HG03432 (cell line): ENCODE measurements at regions not wholly inside any gene's neighbourhood (a gene's known extent, or its start where the extent isn't known, plus 50 kb on each side); places are given as distances from the start of the nearest gene placed in this dataset.

Experiments
- ATAC-seq: cut with Tn5 transposase; IDR thresholded peaks from one replicate; pipeline ENCODE4 v1.9.1; 2021; ENCODE audit warnings: mild to moderate bottlenecking, moderate library complexity; ENCODE audit not compliant: unreplicated experiment

DNA sequence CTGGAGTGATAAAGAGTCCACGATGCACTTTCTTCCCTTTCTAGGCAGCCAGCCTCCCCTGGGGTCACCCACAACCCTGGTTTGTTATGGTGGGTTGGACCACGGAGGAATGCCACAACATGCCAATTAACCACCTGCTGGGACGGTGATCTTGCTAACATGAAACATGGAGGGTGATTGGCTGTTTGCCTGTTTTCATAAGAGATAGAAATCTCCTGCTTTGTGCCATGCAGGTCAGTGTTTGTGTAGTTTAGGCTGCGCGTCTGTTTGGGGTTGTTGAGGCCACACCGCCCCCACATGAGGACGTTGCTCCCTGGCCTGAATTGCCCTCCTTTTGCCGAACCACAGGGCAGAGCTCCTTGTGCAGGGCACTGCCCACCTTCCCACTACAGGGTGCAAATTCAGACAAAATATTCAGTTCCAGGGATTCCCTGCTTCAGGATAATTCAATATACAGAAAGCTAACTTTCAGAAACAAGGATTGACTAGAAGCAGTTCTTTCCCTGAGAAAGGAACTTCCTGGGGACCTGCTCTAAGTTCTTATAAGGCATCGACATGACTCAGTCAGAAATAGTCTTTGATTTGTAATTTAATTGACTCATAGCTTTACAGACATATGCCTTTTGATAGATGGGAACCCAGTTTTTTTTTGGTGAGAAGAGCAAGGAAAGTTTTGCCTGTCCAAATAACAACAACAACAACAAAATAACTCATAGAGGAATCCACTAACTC lies 427.6 kb downstream of the GADD45G start:
- ATAC-seq, result no peak

DNA sequence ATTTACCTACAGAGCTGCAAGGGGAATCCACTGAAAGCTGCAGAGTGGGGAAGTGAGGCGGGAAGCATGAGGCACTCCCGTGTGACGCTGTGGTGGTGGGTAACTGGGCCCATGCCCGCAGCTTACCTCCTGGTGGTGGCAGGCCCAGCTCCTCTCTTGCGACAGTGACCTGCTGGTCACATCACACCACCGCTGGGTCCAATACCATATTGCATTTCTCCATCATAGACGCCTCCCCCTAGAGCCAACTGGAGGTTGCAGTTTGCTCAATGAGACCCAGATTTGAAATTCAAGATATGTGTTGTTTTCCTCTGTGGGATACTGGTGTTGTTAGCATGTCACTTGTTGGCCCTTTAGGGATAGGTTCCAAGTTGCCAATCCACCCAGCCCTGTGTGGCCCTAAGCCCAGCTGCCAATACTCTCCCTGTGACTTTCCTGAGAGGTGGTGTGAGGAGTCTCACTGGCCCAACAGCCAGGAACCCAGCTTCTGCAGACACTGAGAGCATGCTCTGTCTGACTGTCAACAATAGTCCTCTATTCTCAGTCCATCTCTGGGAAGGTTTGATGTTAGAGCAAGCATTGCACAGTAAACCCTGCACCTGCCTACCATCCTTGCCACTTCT lies 428.3 kb downstream of the GADD45G start:
- ATAC-seq, result no peak

DNA sequence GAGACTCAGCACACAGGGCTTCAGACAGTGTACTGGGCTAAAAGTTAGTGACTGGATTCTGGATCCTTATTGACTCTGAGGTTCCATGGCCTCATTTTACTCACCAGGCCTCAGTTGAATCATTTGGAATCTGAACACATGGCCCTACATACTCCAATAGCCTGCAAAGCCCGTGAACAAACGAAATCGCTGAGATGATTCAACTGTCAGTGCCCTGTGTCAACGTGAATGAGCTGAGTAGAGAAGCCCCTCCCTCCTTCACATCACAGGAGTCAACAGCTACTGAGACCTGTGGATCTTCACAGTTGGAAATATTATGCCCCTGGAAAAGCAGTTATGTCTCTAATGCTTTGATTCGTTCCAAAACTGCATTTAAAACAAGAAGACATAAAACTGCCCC lies 429.3 kb downstream of the GADD45G start:
- ATAC-seq, result no peak

DNA sequence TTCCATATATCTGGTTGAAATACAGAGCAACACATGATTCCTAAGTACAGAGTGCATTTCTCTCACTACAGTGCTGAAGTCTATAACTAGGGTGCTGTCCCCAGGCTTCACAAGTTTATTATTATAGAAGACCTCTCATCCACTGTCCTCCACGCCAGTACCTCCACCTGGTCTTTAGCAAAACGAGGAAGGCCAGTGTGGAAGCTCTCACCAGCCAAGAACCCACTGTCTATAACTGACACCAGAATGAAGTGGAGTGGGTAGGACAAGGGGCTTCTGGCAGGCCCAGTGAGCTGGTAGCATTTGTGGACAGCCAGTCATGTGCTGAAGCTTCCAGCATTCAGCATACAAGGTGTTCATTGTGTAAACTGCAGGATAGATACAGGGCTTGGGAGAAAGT lies 430.7 kb downstream of the GADD45G start:
- no peak for ATAC-seq

DNA sequence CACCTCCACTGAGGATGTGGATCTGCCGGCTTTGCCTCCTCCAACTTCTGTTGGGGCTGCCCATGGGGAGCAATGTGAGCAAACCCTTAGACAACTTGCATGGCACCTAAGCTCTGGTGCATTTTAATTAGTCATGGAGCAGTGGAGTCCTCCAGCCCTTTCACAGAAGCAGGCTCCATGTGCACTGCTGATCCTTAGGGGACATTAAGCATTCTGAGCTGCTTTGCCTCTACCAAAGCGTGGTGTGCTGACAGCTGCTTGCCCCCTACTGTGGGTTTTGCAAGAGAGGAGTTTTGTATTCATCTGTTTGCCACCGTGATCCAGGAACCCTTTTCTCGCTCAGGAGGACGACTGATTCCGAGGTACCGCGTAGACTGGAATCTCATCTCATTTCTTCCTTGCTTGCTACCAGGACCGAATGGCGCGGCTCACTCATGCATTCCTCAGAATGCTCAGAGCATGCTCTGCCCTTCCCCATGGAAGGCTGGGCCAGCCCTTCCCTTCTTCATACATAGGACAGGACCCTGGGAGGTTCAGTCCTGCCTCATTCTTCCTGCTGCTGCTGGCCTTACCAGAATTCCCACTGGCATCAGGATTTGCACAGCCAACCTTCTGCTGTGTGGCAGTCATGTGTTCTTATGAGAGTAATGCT lies 432.5 kb downstream of the GADD45G start:
- ATAC-seq, result no peak

DNA sequence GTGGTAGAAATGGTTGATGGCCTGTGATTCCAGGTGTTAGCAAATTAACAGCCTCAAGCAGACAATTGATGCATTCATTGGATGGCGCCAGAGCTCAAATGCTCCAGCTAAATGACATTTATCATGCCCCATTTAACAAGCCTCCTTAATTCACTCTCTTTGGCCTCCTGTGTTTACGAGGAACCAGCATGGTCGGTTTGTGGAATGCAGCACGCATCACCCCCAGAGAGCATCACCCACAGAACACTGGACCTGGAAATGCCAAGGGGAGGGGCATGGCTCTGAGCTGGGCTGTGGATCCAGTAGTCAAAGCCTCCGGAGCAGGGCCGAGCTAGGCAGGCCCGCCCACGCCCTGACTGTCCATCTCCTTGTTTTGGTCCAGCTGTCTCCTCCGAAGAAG lies 434.0 kb downstream of the GADD45G start:
- ATAC-seq, result no peak

DNA sequence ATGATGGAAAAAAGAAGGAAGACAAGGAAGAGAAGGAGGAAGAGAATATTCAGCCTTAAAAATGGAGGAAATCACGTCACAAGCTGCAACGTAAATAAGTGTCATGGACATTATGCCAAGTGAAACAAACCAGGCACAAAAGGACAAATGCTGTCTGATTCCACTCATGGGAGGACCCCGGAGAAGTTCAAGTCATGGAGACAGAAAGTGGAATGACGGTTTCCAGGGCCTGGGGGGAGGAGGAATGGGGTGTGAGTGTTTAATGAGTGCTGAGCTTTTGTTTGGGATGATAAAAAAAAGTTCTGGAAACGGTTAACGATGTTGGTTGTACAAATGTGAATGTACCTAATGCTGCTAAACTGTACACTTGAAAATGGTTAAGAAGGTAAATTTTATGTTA lies 439.5 kb downstream of the GADD45G start:
- ATAC-seq, result no peak

DNA sequence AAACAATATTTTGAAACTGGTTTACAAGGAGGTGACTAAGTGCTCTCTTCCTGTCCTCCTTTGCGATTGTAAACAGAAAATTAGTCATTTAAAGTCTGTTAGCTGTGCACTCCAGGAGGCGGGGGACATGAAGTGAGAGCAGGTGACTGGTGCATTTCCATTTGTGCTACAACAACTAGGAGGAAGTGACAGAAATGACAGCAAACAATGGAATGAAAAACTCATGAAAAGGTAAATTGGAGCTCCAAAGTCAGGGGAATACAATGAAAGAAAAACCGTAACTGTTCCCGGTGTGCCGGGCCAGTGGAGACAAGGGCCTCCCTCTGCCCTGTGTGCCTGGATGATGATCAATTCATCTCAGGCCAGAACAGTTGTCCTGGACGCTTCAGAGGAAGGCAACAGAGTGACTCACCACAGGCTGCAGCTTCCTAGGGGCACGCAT lies 439.9 kb downstream of the GADD45G start:
- ATAC-seq, result no peak

DNA sequence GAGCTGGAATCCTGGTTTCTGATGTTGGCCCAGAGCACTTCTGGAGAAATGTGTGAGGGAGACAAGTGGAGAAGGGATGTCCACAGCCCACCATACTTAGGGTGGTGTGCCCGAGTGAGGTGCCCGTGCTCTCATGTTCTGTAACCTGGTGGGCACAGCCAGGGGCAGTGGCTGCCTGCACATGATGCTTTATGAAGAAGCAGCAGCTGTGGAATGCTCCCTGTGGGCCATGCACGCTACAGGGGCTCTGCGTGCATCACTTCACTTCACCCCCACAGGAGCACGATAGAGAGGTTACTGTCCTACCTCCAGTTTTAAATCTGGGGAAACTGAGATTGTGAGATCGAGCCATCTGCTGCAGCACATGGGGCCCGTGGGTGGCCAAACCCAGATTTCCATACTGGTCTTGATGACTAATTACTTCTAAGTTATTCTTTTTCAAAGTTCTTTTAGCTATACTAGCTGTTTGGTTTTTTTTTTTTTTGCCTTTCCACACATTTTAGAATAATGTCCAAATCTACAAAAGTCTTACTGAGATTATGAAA lies 441.6 kb downstream of the GADD45G start:
- ATAC-seq, result no peak

DNA sequence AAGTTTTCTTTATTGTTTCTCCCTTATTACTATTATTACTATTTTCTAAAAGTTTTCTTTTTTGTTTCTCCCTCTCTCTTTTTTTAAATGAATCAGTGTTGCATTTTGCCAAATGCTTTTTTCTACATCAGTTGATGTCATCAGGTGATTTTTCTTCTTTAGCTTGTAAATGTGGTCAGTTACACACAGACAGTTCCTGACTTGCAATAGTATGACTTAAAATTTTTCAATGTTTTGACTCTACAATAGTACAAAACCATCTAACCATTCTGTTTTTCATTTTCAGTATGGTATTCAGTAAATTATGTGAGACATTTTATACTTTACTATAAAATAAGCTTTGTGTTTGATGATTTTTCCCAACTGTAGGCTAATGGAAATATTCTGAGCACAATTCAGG lies 443.0 kb downstream of the GADD45G start:
- ATAC-seq, result no peak

DNA sequence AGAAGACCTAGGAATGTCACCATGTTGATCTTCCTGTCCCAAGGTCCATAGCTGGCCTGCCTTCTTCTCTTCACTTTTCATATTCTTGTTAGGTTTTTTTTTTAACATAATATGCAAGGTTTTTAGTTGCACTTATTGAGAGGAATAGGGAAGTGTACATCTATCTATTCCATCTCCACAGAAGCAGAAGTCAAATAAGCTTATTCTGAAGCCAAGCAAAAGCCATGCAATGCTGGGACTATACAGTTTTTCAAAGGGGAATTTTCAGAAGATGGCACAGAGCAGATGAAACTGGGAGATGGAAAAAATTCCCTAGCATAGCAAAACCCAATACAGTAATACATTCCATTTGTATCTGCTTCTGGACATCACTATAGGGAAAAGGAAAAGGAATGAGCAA lies 447.6 kb downstream of the GADD45G start:
- no peak for ATAC-seq

DNA sequence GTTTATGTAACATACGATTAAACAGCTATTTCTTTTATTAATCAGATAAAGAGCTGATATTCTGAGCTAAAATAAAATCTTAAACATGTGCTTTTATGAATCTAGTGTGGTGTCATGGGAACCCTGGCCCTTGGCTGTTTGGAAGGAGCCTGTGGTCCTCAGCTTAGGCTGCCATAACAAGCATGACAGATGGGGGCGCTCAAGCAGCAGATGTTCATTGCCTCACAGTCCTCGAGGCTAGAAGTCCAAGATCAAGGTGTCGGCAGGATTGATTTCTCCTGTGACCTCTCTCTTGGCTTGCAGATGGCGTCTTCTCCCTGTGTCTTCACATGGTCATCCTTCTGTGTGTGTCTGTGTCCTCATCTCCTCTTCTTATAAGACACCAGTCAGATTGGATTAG lies 448.2 kb downstream of the GADD45G start:
- no peak for ATAC-seq

DNA sequence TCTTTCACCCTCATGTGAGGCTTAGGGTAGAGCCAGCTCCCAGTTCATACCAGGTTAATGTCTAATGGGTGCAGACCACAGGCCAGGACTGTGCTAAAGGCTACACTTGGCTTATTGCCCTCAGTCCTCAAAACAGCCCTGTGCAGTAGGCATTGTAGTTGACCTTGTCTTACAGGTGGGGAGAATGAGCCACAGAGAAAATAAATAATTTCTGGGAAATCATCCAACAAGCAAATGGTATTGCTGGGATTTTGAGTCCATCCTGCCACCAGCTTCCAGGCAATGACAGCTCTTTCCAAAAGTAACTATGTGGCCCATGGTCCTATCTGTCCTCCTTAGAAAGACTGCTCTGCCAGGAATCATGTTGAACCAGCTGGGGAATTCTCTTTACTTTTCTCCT lies 450.0 kb downstream of the GADD45G start:
- ATAC-seq, result no peak

DNA sequence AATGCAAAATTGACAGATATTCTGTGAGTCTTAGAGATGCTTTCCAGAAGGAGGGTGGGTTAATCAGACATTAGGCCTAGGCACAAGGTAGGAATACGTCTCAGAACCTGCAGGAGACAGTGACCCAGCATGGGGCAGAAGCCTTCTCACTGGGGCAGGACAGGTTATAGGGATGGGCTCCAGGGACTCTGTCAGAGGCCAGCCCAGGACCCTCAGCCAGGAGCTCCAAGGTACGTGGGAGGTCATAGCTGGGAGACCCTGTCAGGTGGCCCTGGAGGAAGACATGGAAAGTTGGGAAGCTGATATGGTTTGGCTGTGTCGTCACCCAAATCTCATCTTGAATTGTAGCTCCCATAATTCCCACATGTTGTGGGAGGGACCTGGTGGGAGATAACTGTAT lies 450.4 kb downstream of the GADD45G start:
- ATAC-seq, result no peak

DNA sequence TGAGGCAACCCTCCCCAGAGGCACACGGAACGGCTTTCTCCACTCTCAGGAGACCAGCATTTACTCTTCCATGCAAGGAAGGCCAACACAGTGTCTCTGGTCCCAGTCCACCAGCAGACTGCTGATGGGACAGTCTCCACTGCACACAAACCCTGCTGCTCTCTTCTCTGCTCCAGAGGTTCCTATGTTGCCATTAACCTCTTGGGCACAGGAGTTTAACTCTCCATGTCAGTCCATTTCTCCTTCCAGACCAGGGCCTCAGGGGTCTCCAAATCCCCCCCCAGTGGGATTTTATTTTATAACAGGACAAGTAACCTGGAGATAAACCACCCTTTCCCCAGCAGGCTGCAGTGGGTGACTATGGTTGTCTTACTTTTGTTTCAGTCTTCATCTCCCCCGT lies 452.5 kb downstream of the GADD45G start:
- no peak for ATAC-seq

DNA sequence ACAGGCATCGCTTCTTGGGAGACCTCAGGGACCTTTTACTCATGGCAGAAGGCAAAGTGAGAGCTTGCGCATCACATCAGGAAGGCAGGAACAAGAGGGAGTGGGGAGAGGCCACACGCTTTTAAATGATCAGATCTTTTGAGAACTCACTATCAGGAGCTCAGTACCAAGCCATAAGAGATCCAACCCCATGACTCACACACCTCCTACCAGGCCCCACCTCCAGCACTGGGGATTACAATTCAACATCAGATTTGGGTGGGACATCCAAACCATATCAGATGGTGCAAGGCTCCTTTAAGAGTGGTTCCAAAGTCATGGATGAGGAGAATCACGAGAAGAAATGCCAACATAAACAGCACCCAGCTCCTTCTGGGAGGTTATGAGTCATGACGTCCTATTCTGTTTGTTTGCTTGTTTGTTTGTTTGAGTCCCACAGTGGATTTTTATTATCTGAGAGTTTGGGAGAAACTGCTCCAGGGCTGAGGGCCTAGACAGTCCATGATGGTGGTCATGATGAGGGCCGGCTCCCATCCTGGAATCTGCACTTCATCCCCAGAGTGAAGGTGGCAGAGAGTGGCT lies 453.5 kb downstream of the GADD45G start:
- ATAC-seq, result no peak

DNA sequence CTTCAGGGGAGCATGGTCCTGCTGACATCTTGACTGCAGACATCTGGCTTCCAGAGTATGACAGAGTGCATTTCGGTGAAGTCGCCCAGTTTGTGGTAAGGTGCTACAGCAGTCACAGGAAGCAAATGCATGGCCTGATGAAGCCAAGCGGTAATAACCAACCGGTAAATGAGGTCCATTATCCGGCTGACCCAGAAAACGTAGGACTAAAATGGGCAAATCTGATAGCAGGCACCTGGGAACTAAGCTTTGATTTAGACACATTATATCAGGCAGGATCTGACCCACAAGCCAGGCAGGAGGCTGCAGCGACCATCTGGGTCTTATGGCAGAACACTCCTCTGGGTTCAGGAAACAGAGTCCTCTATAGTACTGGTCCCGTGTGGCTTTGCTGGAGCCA lies 454.6 kb downstream of the GADD45G start:
- no peak for ATAC-seq

DNA sequence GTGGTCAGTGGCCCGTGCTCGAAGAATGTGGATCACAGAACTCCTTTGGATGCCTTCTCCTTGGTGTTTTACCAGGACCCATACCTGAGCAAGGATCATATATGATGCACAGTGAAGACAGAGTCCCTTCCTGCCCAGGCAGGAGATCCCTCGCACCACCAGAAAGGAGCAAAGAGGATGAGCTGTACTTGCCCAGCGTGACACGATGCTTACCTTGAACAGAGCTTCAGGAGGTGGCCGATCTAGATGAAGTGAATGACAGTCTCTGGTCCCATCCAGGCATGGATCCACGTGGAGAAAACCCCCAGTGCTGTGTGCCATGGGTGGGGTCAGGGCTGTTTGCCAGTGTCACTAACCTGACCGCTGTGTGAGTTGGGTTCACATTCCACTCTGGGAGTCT lies 455.4 kb downstream of the GADD45G start:
- ATAC-seq, result no peak

DNA sequence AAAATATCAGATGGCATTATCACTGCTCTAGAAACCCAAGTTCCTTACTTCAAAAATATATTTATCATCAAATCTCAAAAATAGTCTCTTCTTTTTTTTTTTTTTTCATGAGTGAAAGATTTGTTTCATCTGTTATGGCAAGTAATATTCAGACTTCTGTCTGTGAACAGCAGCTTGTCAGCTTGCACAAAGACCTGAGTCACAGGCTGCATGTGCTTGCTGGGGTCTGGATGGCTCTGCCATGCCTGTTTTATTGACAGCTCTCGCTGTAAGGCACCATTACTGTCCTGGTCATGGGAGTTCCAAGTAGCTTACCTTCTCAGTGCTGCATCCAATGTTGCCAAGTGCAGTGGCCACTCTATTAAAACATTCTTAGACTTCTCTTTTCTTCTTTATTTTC lies 456.4 kb downstream of the GADD45G start:
- no peak for ATAC-seq

DNA sequence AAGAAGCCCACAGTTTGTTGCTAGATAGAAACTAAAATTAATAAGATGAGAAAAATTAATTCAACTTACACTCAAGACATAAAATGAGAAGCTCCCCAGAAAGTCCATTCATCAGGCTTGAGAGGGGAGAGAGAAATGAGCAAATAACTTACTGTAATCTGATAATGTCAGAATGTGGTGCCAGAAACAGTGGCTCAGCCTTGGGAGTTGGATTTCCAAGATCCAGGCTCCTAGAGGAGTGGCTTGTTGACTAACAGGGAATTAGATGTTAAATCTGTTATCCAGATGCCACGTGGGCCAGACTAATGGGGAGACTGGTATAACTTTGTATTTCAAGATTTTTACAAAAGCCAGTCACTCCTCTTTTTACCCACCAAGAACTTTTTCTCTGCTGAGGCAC lies 458.2 kb downstream of the GADD45G start:
- ATAC-seq, result no peak

DNA sequence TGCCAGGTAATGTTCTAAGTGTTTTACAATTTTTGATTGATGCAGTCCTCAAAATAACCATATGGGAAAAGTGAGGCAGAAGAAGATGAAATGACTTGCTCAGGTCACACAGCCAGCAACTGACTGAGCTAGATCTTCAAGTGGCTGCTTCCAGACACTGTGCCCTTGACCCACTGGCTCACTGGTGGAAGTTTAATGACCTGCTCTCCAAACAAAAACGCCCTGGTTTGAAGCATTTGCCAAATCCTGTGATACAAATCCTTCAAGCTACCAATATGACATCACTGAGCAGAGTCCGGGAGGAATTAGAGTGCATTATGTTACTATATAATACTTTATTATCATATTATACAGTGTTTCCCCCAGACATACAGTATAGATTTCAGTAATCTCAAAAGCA lies 459.4 kb downstream of the GADD45G start:
- no peak for ATAC-seq

DNA sequence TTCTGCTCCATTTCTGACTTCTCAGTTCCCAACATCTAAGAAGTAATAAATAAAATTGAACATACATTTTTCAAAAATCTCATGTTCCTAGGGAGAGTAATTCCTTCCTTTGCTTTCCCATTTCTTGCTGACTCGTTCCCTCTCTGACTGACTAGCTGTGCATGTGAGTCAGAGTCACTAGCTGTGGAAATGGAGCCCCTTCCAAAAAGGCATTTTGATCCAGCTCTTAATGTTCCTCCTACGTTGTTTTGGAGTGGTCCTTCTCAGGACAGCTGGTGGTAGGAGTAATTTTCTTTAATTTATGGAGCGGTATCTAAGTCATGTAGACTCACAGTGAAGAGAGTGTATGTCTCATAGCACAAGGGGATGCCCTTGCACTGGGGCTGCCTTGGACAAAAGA lies 460.2 kb downstream of the GADD45G start:
- ATAC-seq, result no peak
